ENCODE measurements at regions not wholly inside any gene's neighbourhood (a gene's known extent, or its start where the extent isn't known, plus 50 kb on each side); places are given as distances from the start of the nearest gene placed in this dataset.

DNA sequence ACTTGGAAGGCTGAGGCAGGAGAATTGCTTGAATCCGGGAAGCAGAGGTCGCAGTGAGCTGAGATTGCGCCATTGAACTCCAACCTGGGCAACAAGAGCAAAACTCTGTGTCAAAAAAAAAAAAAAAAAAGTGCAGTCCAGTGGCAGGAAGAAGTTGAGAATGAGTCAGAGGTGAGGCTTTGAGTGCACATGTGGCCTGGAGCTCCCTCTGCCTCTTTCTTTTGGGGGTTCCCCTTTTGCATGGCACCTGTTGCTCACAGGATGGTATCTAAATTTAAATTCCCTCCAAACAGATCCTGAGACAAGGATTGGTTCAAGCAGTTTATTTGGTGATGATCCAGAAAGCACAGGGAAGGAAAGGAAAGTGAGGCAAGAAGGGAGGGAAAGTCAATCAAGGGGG is 151.4 kb upstream of the STX18 start:
- POLR2A ChIA-PET: no interaction called here
- CTCF ChIA-PET: interaction anchor here (0.6 to 1.9 kb wide), 3 partner anchors 10 to 433 kb away, joined by 3 to 8 read pairs (median 5); no protein-coding TSS in a partner anchor
- Histone ChIP-seq H3K4me3 (ENCODE audit: low read depth, low read length) (no peak overlapping the region), H3K27ac (ENCODE audit: low read depth, low read length) (no peak overlapping the region), H3K9me3 (ENCODE audit: control insufficient read depth, insufficient read depth, low read length) (no peaks in the 10 kb centered on the region), H3K27me3 (ENCODE audit: control insufficient read depth, insufficient read depth, low read length) (peaks cover 9% of the 10 kb centered on the region)
- no peak for DNase-seq (ENCODE audit: low read depth, low spot score)
- no peak for TF ChIP-seq CTCF (IDR thresholded peaks at IDR 0.05; ENCODE audit: low read depth, low read length)

DNA sequence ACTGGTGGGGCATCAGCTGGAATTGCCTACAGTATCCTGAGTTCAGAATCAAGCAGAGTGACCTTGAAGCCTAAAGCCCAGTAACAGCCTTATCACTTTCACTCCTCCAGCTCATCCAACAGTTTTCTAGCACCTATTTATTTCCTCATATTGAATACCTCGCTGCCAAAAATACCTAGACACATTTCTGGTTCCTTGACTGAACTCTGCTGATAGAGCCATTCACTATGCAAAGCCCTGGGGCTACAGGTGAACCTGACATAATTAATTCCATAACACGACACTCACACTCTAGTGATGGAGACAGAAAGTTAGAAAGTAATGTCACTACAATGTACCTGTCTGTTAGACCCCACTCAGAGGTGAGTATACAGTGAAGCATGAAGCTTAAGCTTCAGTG is 149.0 kb upstream of the STX18 start:
- peaks cover 4% of the 10 kb centered on the region for H3K27me3 ChIP-seq (ENCODE audit: control insufficient read depth, insufficient read depth, low read length)
- H3K9me3 ChIP-seq (ENCODE audit: control insufficient read depth, insufficient read depth, low read length): no peaks in the 10 kb centered on the region
- DNase-seq (ENCODE audit: low read depth, low spot score): no peak
- no peak overlapping the region for H3K4me3 ChIP-seq (ENCODE audit: low read depth, low read length)
- ChIA-PET POLR2A (no interaction called here), CTCF (interaction anchor here (1.0 kb wide), 2 partner anchors 14 to 203 kb away, joined by 3 to 5 read pairs; no protein-coding TSS in a partner anchor)
- TF ChIP-seq CTCF (IDR thresholded peaks at IDR 0.05; ENCODE audit: low read depth, low read length): no peak
- H3K27ac ChIP-seq (ENCODE audit: low read depth, low read length): no peak overlapping the region

DNA sequence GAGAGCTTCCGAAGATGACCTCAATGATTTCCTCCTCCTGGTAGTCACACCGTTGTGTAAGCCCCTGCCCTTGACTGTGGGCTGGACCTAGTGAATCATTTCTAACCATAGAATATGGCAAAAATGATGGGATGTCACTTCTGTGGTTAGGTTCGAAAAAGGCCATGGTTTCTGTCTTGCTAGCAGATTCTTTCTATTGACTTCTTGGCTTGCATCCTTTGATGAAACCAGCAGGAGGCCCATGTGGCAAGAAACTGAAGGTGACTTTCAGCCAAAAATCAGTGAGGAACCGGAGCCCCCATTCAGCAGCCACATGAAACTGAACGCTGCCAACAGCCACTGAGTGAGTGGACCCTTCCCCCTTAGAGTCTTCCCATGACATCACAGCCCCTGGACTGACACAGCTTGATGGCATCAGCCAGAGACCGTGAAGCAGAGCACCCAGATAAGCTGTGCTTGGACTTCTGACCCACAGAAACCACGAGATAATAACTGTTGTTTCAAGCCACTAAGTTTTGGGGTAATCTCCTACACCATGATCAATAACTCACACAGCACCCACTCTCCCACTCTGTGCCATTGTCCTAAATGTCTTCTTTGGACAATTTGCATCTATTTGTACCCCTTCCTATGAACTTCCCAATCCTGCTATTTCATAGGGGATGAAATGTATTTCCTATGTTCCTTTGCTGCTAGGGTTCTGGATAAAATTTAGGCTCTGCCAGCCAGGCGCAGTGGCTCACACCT is 148.0 kb upstream of the STX18 start:
- no peaks in the 10 kb centered on the region for H3K9me3 ChIP-seq (ENCODE audit: control insufficient read depth, insufficient read depth, low read length)
- no peak overlapping the region for H3K27ac ChIP-seq (ENCODE audit: low read depth, low read length)
- DNase-seq (ENCODE audit: low read depth, low spot score): no peak
- H3K27me3 ChIP-seq (ENCODE audit: control insufficient read depth, insufficient read depth, low read length): peaks cover 2% of the 10 kb centered on the region
- no peak overlapping the region for H3K4me3 ChIP-seq (ENCODE audit: low read depth, low read length)
- no peak for TF ChIP-seq CTCF (IDR thresholded peaks at IDR 0.05; ENCODE audit: low read depth, low read length)
- CTCF ChIA-PET: interaction anchor here (0.6 to 2.7 kb wide), 2 partner anchors 12 to 42 kb away, joined by 3 to 10 read pairs; no protein-coding TSS in a partner anchor
- POLR2A ChIA-PET: no interaction called here

DNA sequence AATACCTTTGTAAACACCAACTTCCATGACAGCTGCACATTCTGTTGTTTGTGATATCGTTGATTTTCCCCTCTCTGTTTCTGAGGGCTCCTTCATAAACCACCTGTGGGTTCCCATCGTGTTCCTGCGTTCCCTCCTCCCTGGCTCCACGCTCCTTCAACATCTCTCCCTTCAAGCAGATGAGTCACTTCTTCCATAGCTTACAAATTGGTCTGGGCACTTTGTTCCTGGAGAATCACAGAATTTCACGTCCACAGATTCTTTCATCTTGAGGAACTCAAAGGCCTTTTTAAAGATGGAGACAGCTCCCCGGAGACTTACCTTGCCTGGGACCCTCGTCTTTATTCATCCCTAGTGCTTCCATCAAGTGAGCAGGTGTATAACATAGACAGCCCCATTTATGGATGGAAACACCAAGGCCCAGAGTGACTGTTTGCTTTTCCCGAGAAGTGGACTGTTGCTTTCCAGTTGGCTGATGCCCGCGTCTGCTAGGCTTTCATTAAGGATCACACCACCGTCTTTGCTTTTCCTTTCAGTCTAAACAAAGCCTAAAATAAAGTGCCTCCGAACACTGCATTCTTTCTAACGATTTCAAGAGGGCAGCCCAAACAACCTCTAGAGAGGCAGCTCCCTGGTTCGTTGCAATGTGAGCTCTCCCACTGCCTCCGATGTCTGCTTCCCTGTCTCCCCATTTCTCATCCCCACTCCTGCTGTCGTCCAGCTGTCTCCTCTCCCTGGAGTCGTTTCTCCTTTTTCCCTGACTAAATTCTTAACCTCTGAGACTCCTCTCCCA is 146.3 kb upstream of the STX18 start:
- H3K27me3 ChIP-seq (ENCODE audit: control insufficient read depth, insufficient read depth, low read length): no peaks in the 10 kb centered on the region
- no peaks in the 10 kb centered on the region for H3K9me3 ChIP-seq (ENCODE audit: control insufficient read depth, insufficient read depth, low read length)
- DNase-seq (ENCODE audit: low read depth, low spot score): no peak
- ChIA-PET POLR2A (no interaction called here), CTCF (interaction anchor here (1.0 to 2.7 kb wide), 3 partner anchors 9 to 199 kb away, joined by 3 to 10 read pairs (median 3); no protein-coding TSS in a partner anchor)
- H3K4me3 ChIP-seq (ENCODE audit: low read depth, low read length): no peak overlapping the region
- TF ChIP-seq CTCF (IDR thresholded peaks at IDR 0.05; ENCODE audit: low read depth, low read length): no peak
- no peak overlapping the region for H3K27ac ChIP-seq (ENCODE audit: low read depth, low read length)

GRCh38 chr4:4687100-4687499 is 145.3 kb upstream of the STX18 start:
- DNase-seq (ENCODE audit: low read depth, low spot score): no peak
- H3K4me3 ChIP-seq (ENCODE audit: low read depth, low read length): no peak overlapping the region
- POLR2A ChIA-PET: no interaction called here
- no peaks in the 10 kb centered on the region for H3K27me3 ChIP-seq (ENCODE audit: control insufficient read depth, insufficient read depth, low read length)
- CTCF ChIA-PET: interaction anchor here (2.7 kb wide), 1 partner anchor 10 kb away, joined by 10 read pairs; no protein-coding TSS in a partner anchor
- TF ChIP-seq CTCF (IDR thresholded peaks at IDR 0.05; ENCODE audit: low read depth, low read length): no peak
- no peaks in the 10 kb centered on the region for H3K9me3 ChIP-seq (ENCODE audit: control insufficient read depth, insufficient read depth, low read length)
- H3K27ac ChIP-seq (ENCODE audit: low read depth, low read length): no peak overlapping the region

Measured in AG04450 (cell line).